ENCODE measurements at regions not wholly inside any gene's neighbourhood (a gene's known extent, or its start where the extent isn't known, plus 50 kb on each side); places are given as distances from the start of the nearest gene placed in this dataset.
"Not testable (repeated sequence)": the region's sequence is repeated elsewhere in the genome, so short reads cannot be mapped to it uniquely, and the experiment has no call there.

- H3K9me3 Mint-ChIP-seq (ENCODE audit: unreplicated experiment); H3K36me3 Mint-ChIP-seq (ENCODE audit: unreplicated experiment); DNase-seq (ENCODE audit: extremely low spot score, unreplicated experiment); H3K27me3 Mint-ChIP-seq (ENCODE audit: unreplicated experiment); H3K4me1 Mint-ChIP-seq (ENCODE audit: unreplicated experiment); H3K4me3 Mint-ChIP-seq (ENCODE audit: unreplicated experiment); H3K27ac Mint-ChIP-seq (ENCODE audit: unreplicated experiment): not testable (repeated sequence)
Observed at GRCh38 chr7:56787474-56787873, 344.8 kb downstream of the ZNF479 start.
